ENCODE measurements at regions not wholly inside any gene's neighbourhood (a gene's known extent, or its start where the extent isn't known, plus 50 kb on each side); places are given as distances from the start of the nearest gene placed in this dataset.

GRCh38 chr3:27040674-27041073, 328.5 kb downstream of the NEK10 start:
- no peak for TF ChIP-seq EZH2 (optimal IDR thresholded peaks at IDR 0.05; ENCODE audit: low read depth, low read length)
- no peak for TF ChIP-seq CTCF (IDR thresholded peaks at IDR 0.05; ENCODE audit: low read length)

All from MM.1S (cell line).